ENCODE measurements at regions not wholly inside any gene's neighbourhood (a gene's known extent, or its start where the extent isn't known, plus 50 kb on each side); places are given as distances from the start of the nearest gene placed in this dataset.

- TF ChIP-seq, protein P1, sequence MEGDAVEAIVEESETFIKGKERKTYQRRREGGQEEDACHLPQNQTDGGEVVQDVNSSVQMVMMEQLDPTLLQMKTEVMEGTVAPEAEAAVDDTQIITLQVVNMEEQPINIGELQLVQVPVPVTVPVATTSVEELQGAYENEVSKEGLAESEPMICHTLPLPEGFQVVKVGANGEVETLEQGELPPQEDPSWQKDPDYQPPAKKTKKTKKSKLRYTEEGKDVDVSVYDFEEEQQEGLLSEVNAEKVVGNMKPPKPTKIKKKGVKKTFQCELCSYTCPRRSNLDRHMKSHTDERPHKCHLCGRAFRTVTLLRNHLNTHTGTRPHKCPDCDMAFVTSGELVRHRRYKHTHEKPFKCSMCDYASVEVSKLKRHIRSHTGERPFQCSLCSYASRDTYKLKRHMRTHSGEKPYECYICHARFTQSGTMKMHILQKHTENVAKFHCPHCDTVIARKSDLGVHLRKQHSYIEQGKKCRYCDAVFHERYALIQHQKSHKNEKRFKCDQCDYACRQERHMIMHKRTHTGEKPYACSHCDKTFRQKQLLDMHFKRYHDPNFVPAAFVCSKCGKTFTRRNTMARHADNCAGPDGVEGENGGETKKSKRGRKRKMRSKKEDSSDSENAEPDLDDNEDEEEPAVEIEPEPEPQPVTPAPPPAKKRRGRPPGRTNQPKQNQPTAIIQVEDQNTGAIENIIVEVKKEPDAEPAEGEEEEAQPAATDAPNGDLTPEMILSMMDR (IDR thresholded peaks at IDR 0.05; ENCODE audit: insufficient read depth, low read length, poor library complexity, severe bottlenecking), result no peak
- TF ChIP-seq EZH2phosphoT487 (conservative IDR thresholded peaks at IDR 0.05; ENCODE audit: low read length), result no peak
Measured at GRCh38 chr3:71846185-71846584, 61.2 kb upstream of the PROK2 start.

Measured in SU-DHL-6 (cell line).